GM12872 (cell line): ENCODE measurements at regions not wholly inside any gene's neighbourhood (a gene's known extent, or its start where the extent isn't known, plus 50 kb on each side); places are given as distances from the start of the nearest gene placed in this dataset.

Experiments
- TF ChIP-seq, protein P1 (sequence below): IDR thresholded peaks from 3 replicates; pipeline ENCODE4 v1.5.1; 2011; ENCODE audit warnings: low read depth, mild to moderate bottlenecking, low read length, moderate library complexity; ENCODE audit not compliant: insufficient read depth

DNA sequence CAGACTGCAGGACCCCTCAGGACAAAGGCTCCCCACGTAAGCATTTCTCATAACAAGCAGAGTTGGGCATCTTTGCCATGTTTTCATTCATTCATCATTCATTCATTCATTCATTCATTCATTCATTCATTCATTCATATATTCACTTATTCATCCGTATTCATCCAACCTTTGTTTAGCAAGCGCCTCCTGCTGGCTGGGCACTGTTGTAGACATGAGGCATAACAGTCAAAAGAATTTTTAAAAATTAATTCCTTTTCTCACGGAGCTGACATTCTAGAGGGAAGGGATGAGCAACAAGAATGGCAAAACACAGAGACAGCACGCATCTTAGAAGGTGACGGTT, 351.7 kb upstream of the TNRC6C start:
- TF ChIP-seq, protein P1, sequence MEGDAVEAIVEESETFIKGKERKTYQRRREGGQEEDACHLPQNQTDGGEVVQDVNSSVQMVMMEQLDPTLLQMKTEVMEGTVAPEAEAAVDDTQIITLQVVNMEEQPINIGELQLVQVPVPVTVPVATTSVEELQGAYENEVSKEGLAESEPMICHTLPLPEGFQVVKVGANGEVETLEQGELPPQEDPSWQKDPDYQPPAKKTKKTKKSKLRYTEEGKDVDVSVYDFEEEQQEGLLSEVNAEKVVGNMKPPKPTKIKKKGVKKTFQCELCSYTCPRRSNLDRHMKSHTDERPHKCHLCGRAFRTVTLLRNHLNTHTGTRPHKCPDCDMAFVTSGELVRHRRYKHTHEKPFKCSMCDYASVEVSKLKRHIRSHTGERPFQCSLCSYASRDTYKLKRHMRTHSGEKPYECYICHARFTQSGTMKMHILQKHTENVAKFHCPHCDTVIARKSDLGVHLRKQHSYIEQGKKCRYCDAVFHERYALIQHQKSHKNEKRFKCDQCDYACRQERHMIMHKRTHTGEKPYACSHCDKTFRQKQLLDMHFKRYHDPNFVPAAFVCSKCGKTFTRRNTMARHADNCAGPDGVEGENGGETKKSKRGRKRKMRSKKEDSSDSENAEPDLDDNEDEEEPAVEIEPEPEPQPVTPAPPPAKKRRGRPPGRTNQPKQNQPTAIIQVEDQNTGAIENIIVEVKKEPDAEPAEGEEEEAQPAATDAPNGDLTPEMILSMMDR: peak; percentile 16; the same call in 1 of the 3 replicates

GRCh38 chr17:77607606-77608005, 350.9 kb upstream of the TNRC6C start:
- TF ChIP-seq, protein P1: no peak

- TF ChIP-seq, protein P1: no peak
Measured at GRCh38 chr17:77608431-77608830, 350.1 kb upstream of the TNRC6C start.

DNA sequence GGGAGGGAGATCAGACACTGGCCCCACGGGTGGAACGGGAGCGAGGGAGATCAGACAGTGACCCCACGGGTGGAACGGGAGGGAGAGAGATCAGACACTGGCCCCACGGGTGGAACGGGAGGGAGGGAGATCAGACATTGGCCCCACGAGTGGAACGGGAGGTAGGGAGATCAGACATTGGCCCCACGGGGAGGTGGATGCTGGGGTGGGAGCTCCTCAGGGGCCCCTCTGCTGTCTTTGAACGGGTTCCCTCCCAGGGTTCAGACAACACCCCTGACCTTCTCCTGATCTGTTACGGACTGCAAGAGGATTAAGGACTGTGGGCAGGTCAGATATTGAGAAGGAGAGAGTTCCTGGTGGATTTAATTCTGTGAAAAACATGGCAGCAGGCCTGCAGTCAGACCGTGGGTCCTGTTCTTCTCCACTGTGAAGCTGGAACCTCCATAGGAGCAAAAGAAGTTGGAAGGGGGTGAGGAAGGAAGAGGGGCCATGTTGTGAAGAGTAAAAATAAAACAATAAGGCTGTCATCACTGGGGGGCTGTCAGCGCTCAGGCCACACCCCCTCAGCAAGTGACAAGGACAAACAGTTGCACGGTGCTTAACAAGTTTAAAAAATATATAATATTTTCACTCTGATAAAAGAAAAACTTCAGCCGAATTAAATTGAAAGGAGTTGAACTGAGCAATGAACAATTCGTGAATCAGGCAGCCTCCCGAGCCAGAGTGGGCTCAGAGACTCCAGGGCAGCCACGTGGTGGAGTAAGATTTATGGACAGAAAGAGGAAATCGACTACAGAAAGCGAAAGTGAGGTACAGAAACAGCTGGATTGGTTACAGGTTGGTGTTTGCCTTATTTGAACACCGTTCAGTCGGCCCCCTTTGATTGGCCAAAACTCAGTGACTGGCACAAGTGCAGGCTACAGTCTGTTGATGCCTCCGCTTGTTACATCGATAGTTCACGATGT, 348.7 kb upstream of the TNRC6C start:
- TF ChIP-seq, protein P1: no peak

GRCh38 chr17:77610518-77610893, 348.0 kb upstream of the TNRC6C start:
- TF ChIP-seq, protein P1: no peak

- TF ChIP-seq, protein P1: no peak
Measured at GRCh38 chr17:77610972-77611521, 347.5 kb upstream of the TNRC6C start.

GRCh38 chr17:77611791-77612502, 346.6 kb upstream of the TNRC6C start:
- TF ChIP-seq, protein P1: no peak
